Fibroblast of villous mesenchyme (primary cell): ENCODE measurements at regions not wholly inside any gene's neighbourhood (a gene's known extent, or its start where the extent isn't known, plus 50 kb on each side); places are given as distances from the start of the nearest gene placed in this dataset.

Experiments used
- DNase-seq: peaks from one replicate; pipeline ENCODE4 v3.0.0-alpha.2; 2010; ENCODE audit warnings: low read depth
- H3K4me3 ChIP-seq: 2 replicates; pipeline ENCODE4 v1.5.1; 2011; ENCODE audit warnings: low read depth, mild to moderate bottlenecking, low read length
- TF ChIP-seq, protein P1 (sequence below): IDR thresholded peaks from 2 replicates; pipeline ENCODE4 v1.5.1; 2012; ENCODE audit warnings: low read depth, mild to moderate bottlenecking, low read length; ENCODE audit not compliant: insufficient read depth

DNA sequence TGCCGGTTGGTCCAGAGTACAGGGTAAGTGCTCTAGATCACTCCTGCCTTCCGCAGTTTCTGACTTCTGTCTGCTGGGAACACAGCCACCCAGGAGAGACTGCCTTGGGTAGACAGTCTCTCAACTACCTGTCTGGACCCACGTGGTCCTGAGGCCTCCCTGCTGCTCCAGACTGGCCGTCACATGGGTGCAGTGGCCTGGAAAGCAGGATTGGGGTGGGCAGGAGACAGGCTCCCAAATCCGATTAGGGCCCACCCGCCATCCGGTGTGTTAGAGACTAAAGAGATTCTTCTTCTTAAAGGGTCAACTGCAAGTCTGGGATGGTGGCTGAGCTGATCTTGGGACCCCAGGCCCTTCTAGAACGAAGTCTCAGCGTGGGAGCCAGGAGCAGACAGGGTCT lies 105.5 kb downstream of the EBNA1BP2 start:
- no peak for DNase-seq
- TF ChIP-seq, protein P1, sequence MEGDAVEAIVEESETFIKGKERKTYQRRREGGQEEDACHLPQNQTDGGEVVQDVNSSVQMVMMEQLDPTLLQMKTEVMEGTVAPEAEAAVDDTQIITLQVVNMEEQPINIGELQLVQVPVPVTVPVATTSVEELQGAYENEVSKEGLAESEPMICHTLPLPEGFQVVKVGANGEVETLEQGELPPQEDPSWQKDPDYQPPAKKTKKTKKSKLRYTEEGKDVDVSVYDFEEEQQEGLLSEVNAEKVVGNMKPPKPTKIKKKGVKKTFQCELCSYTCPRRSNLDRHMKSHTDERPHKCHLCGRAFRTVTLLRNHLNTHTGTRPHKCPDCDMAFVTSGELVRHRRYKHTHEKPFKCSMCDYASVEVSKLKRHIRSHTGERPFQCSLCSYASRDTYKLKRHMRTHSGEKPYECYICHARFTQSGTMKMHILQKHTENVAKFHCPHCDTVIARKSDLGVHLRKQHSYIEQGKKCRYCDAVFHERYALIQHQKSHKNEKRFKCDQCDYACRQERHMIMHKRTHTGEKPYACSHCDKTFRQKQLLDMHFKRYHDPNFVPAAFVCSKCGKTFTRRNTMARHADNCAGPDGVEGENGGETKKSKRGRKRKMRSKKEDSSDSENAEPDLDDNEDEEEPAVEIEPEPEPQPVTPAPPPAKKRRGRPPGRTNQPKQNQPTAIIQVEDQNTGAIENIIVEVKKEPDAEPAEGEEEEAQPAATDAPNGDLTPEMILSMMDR = no peak
- no peak overlapping the region for H3K4me3 ChIP-seq

DNA sequence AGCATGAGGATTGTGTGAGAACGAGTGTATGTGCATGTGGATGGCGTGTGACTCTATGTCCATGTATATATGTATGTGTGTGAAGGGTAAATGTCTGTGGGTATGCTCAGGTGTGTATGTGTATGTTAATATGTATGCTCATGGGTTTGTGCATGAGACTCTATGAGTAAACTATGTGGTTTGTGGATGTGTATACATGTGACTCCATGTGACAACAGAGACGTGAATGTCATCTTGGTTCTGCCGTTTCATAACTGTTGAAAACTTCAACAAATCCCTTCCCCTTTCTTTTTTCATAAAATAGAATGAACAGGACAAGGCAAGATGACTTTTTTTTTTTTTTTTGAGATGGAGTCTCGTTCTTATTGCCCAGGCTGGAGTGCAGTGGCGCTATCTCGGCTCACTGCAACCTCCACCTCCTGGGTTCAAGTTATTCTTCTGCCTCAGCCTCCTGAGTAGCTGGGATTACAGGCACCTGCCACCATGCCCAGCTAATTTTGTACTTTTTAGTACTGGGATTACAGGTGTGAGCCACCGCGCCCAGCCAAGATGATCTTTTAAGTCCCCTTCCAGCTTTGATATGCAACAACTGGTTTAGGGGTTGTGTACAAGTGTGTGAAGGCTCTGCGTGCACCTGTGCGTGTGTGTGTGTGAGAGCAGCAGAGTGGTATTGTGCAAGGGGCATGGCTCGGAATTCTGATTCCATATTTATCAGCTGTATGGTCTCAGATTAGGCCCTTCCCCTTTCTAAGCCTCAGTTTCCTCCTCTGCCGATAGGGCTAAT lies 106.3 kb downstream of the EBNA1BP2 start:
- H3K4me3 ChIP-seq = no peak overlapping the region
- TF ChIP-seq, protein P1 = no peak
- DNase-seq = no peak

GRCh38 chr1:43065191-43065590 lies 106.5 kb upstream of the SLC2A1 start:
- TF ChIP-seq, protein P1 = no peak
- DNase-seq = no peak
- H3K4me3 ChIP-seq = no peak overlapping the region

- no peak for DNase-seq
- no peak overlapping the region for H3K4me3 ChIP-seq
- TF ChIP-seq, protein P1 = no peak
Observed at GRCh38 chr1:43063394-43064219, 104.9 kb upstream of the SLC2A1 start.

GRCh38 chr1:43062527-43063095 lies 103.9 kb upstream of the SLC2A1 start:
- no peak overlapping the region for H3K4me3 ChIP-seq
- no peak for DNase-seq
- TF ChIP-seq, protein P1 = no peak

DNA sequence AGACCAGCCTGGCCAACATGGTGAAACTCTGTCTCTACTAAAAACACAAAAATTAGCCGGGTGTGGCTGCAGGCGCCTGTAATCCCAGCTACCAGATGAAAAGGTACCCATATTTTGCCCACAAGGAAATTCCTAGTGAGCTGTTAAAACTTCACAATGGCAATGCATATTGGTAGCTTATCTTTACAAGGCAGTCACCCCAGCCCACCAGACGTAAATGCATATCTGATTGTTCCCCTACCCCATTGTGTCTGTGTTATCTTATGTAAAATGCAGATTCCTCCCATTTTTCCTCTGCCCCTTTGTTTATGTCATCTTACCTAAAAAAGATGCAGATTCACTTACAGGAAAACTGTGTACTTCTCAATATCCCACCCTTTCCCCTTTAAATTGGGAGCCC lies 103.1 kb upstream of the SLC2A1 start:
- DNase-seq = no peak
- TF ChIP-seq, protein P1 = no peak
- H3K4me3 ChIP-seq = no peak overlapping the region
